Transverse colon (tissue), 4 donors: ENCODE measurements at regions not wholly inside any gene's neighbourhood (a gene's known extent, or its start where the extent isn't known, plus 50 kb on each side); places are given as distances from the start of the nearest gene placed in this dataset.

Source experiments
- DNase-seq: peaks from one replicate; pipeline ENCODE4 v3.0.0-alpha.2; 2019
- H3K27ac ChIP-seq, 4 donors: fragments of 200-600 bp; sonication (generic); 2 replicates each; pipeline ENCODE4 v1.5.1; 2016 to 2018; ENCODE audit warnings: inconsistent platforms in 4 of 4
- H3K27me3 ChIP-seq: fragments of 200-600 bp; sonication (generic); 2 replicates; pipeline ENCODE4 v1.5.1; 2017; ENCODE audit warnings: inconsistent platforms
- H3K36me3 ChIP-seq, 4 donors: fragments of 200-600 bp; sonication (generic); 2 replicates each; pipeline ENCODE4 v1.5.1; 2017 to 2019; ENCODE audit warnings: inconsistent platforms in 4 of 4
- H3K4me1 ChIP-seq, 4 donors: fragments of 200-600 bp; sonication (generic); 2 replicates each; pipeline ENCODE4 v1.5.1; 2017 to 2020; ENCODE audit warnings: inconsistent platforms in 4 of 4
- H3K4me3 ChIP-seq, 4 donors: fragments of 200-600 bp; sonication (generic); 1 replicate in 1 of 4; 2 replicates in 3 of 4; pipeline versions ENCODE4 v1.5.1 to v1.6.1; 2017 to 2019; ENCODE audit warnings: inconsistent platforms in 4 of 4
- H3K9me3 ChIP-seq, 2 donors: fragments of 200-600 bp; sonication (generic); 2 replicates each; pipeline ENCODE4 v1.5.1; 2017 to 2019; ENCODE audit warnings: inconsistent platforms in 2 of 2
- EP300 ChIP-seq: sonication (generic); formaldehyde crosslinking; IDR thresholded peaks from one replicate; pipeline ENCODE4 v1.6.1; 2017; ENCODE audit warnings: antibody characterized with exemption, low read depth
- POLR2A ChIP-seq: fragments of 450-650 bp; IDR thresholded peaks from one replicate; pipeline ENCODE4 v1.6.1; 2016; ENCODE audit warnings: antibody characterized with exemption, mild to moderate bottlenecking, moderate library complexity
- POLR2AphosphoS5 ChIP-seq, 3 donors: sonication (generic); formaldehyde crosslinking; IDR thresholded peaks; one replicate each; pipeline ENCODE4 v1.6.1; 2016; ENCODE audit warnings: antibody characterized with exemption in 3 of 3
- whole genome bisulfite sequencing, 2 donors: methylation state at CpG; one replicate each; pipeline ENCODE4 v1.1.5; 2018; ENCODE audit warnings: low coverage in 1 of 2; 5-methylcytosine and 5-hydroxymethylcytosine counted together
- in situ Hi-C, 4 donors: fragments of 200-750 bp; cut with MboI; loops; one replicate each; pipeline versions ENCODE4 v1.15.0 to v1.15.1; 2017; ENCODE audit warnings: low sequenced_read_pairs in 3 of 4, low pct_ligation_motif_present in 1 of 4, low pct_unique_long_range_greater_than_20kb in 1 of 4
- intact Hi-C: fragments of 100-400 bp; cut with DNase I; formaldehyde crosslinking; loops from one replicate; pipeline ENCODE4 v1.15.1; 2023; ENCODE audit warnings: low total_unique reads
- TF ChIP-seq, protein P1 (sequence below), 5 experiments: fragments of 200-600 bp in 3 of 5; fragments of 450-650 bp in 2 of 5; sonication (generic) in 3 of 5; IDR thresholded peaks; 1 replicate in 2 of 5; 2 replicates in 3 of 5; pipeline ENCODE4 v1.5.1; 2016 to 2017; ENCODE audit warnings: antibody characterized with exemption in 5 of 5, inconsistent platforms in 3 of 5, mild to moderate bottlenecking in 2 of 5, moderate library complexity in 1 of 5

DNA sequence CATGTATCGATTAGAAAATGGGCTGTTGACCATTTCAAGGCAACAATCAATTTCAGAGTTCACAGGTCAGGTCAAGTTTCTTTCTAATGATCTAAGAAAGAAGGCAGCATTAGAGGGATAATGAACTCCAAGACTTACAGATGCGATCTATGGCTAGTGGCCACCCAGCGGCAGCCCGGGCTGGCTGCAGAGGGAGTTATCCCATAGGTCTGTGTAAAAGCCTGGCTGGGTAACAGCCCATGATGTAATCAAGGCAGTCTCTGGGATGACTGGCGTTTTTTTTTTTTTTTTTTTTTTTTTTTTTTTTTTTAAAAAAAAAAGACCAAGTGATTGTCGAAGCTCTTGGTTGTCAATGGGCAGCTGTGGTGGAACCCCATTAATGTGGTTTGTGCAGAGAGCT lies 171.1 kb upstream of the SKOR2 start:
- H3K36me3 ChIP-seq, result no peaks in the 10 kb centered on the region
- no peaks in the 10 kb centered on the region for H3K4me1 ChIP-seq
- H3K4me3 ChIP-seq, result no peak overlapping the region
- in situ Hi-C loops (no loop called here), intact Hi-C loops (no loop called here)
- WGBS, 2 donors, result 60 to 70% methylated on average over 5 to 6 of the region's 6 CpGs
- TF ChIP-seq POLR2A, result no peak
- TF ChIP-seq POLR2AphosphoS5 (IDR thresholded peaks at IDR 0.05), result no peak
- TF ChIP-seq, protein P1, sequence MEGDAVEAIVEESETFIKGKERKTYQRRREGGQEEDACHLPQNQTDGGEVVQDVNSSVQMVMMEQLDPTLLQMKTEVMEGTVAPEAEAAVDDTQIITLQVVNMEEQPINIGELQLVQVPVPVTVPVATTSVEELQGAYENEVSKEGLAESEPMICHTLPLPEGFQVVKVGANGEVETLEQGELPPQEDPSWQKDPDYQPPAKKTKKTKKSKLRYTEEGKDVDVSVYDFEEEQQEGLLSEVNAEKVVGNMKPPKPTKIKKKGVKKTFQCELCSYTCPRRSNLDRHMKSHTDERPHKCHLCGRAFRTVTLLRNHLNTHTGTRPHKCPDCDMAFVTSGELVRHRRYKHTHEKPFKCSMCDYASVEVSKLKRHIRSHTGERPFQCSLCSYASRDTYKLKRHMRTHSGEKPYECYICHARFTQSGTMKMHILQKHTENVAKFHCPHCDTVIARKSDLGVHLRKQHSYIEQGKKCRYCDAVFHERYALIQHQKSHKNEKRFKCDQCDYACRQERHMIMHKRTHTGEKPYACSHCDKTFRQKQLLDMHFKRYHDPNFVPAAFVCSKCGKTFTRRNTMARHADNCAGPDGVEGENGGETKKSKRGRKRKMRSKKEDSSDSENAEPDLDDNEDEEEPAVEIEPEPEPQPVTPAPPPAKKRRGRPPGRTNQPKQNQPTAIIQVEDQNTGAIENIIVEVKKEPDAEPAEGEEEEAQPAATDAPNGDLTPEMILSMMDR (IDR thresholded peaks at IDR 0.05), result no peak
- TF ChIP-seq EP300, result no peak
- DNase-seq, result no peak
- H3K27me3 ChIP-seq, result peaks cover 9% of the 10 kb centered on the region
- no peaks in the 10 kb centered on the region for H3K9me3 ChIP-seq
- H3K27ac ChIP-seq, result no peak overlapping the region

DNA sequence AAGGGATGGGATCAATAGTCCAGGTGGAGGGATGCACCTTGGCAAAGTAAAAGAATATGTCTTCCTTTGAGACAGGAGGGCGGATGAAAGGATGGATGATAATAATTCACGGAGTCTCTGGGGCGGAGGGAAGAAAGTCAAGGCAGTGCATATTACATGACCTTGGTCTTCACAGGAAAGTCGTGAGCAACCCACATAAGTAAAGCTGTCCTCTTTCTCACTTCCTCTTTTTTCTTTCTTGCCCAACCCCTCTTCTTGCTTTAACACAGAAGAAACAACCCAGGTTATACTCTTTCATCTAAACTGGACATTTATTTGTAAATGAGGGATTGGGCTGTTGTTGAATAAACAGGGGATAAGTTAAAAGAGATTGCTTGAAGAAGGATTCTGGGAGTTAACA lies 168.7 kb upstream of the SKOR2 start:
- DNase-seq, result no peak
- H3K4me1 ChIP-seq, result no peaks in the 10 kb centered on the region
- no peak overlapping the region for H3K4me3 ChIP-seq
- no peaks in the 10 kb centered on the region for H3K9me3 ChIP-seq
- no peaks in the 10 kb centered on the region for H3K36me3 ChIP-seq
- H3K27me3 ChIP-seq, result peaks cover 23% of the 10 kb centered on the region
- intact Hi-C loops, result no loop called here
- WGBS, 2 donors, result 50 to 64% methylated on average over 4 of the region's 4 CpGs
- in situ Hi-C loops, result no loop called here
- TF ChIP-seq, protein P1 (IDR thresholded peaks at IDR 0.05), result no peak
- TF ChIP-seq POLR2AphosphoS5 (IDR thresholded peaks at IDR 0.05) (no peak), POLR2A (no peak), EP300 (no peak)
- H3K27ac ChIP-seq, result no peak overlapping the region

DNA sequence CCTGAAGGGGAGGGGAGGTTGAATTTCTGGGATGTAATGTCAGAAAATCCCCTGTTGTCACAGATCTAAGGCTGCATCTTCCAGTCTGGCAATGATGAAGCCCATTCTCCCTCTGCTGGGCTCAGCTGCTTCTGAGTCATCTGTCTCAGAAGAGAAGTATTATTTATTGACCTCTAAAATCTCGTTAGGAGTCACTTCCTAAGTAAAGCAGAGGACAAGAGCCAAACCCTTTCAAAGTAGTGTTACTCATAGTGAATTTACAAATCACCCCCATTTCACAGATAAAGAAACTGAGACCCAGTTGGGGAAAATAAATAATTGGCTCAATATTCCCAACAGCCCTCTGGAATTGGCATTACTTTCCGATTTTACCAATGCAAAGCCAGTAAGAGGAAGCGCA lies 167.3 kb upstream of the SKOR2 start:
- 38 to 60% methylated on average over 2 to 3 of the region's 3 CpGs for WGBS, 2 donors

DNA sequence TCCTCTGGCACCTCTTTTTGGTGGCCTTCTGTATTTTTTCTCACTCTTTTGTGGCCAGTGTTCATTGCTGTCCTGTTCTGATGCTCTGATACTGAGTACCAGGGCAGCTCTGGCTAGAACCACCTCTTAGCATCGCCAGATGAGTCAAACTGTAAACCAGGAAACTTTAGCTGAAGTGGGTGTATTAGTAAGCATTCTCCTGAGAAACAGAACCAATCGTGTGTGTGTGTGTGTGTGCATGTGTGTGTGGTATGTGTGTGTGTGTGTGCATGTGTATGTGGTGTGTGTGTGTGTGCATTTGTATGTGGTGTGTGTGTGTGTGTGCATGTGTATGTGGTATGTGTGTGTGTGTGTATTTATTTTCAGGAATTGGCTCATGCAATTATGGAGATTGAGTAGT lies 166.3 kb upstream of the SKOR2 start:
- intact Hi-C loops (no loop called here), in situ Hi-C loops (no loop called here)
- no peak overlapping the region for H3K4me3 ChIP-seq
- no peaks in the 10 kb centered on the region for H3K4me1 ChIP-seq
- TF ChIP-seq POLR2A, result no peak
- TF ChIP-seq EP300, result no peak
- TF ChIP-seq POLR2AphosphoS5 (IDR thresholded peaks at IDR 0.05), result no peak
- TF ChIP-seq, protein P1 (IDR thresholded peaks at IDR 0.05), result no peak
- H3K36me3 ChIP-seq, result no peaks in the 10 kb centered on the region
- 47 to 50% methylated on average over 2 of the region's 2 CpGs for WGBS, 2 donors
- H3K27me3 ChIP-seq, result peaks cover 23% of the 10 kb centered on the region
- no peak overlapping the region for H3K27ac ChIP-seq
- DNase-seq, result no peak
- H3K9me3 ChIP-seq, result no peaks in the 10 kb centered on the region

More for the DNA sequence above, 167.3 kb upstream of the SKOR2 start:
- no peak for DNase-seq
- Histone ChIP-seq H3K27me3 (peaks cover 23% of the 10 kb centered on the region), H3K4me3 (no peak overlapping the region), H3K36me3 (no peaks in the 10 kb centered on the region), H3K4me1 (no peaks in the 10 kb centered on the region), H3K9me3 (no peaks in the 10 kb centered on the region), H3K27ac (no peak overlapping the region)
- TF ChIP-seq POLR2A, result no peak
- TF ChIP-seq EP300, result no peak
- TF ChIP-seq, protein P1 (IDR thresholded peaks at IDR 0.05), result no peak
- no peak for TF ChIP-seq POLR2AphosphoS5 (IDR thresholded peaks at IDR 0.05)
- intact Hi-C loops, result no loop called here
- in situ Hi-C loops, result no loop called here
